HuH-7.5 (cell line): ENCODE measurements at regions not wholly inside any gene's neighbourhood (a gene's known extent, or its start where the extent isn't known, plus 50 kb on each side); places are given as distances from the start of the nearest gene placed in this dataset.

Experiments used
- DNase-seq: peaks from one replicate; pipeline ENCODE4 v3.0.0; 2011; ENCODE audit warnings: low spot score

- DNase-seq, result no peak
Observed at GRCh38 chr12:115017346-115017745, 333.4 kb upstream of the TBX3 start.

- DNase-seq, result no peak
Observed at GRCh38 chr12:115013236-115013981, 329.4 kb upstream of the TBX3 start.

- no peak for DNase-seq
Observed at GRCh38 chr12:115012861-115013235, 328.9 kb upstream of the TBX3 start.

GRCh38 chr12:115011703-115012102 lies 327.7 kb upstream of the TBX3 start:
- no peak for DNase-seq

GRCh38 chr12:115010324-115010995 lies 326.5 kb upstream of the TBX3 start:
- no peak for DNase-seq

- no peak for DNase-seq
Observed at GRCh38 chr12:115008929-115009328, 325.0 kb upstream of the TBX3 start.

- DNase-seq, result no peak
Observed at GRCh38 chr12:115004470-115005146, 320.6 kb upstream of the TBX3 start.

- no peak for DNase-seq
Observed at GRCh38 chr12:115002434-115002833, 318.5 kb upstream of the TBX3 start.

- DNase-seq, result no peak
Observed at GRCh38 chr12:115001571-115002180, 317.7 kb upstream of the TBX3 start.

GRCh38 chr12:115000038-115000437 lies 316.1 kb upstream of the TBX3 start:
- DNase-seq, result no peak

- no peak for DNase-seq
Observed at GRCh38 chr12:114998750-114999128, 314.8 kb upstream of the TBX3 start.

- no peak for DNase-seq
Observed at GRCh38 chr12:114998118-114998749, 314.3 kb upstream of the TBX3 start.

GRCh38 chr12:114996382-114996781 lies 312.4 kb upstream of the TBX3 start:
- DNase-seq, result no peak

GRCh38 chr12:114995891-114996290 lies 311.9 kb upstream of the TBX3 start:
- DNase-seq, result no peak

- no peak for DNase-seq
Observed at GRCh38 chr12:114993165-114993564, 309.2 kb upstream of the TBX3 start.

- no peak for DNase-seq
Observed at GRCh38 chr12:114992443-114992842, 308.5 kb upstream of the TBX3 start.

- DNase-seq, result no peak
Observed at GRCh38 chr12:114990381-114990780, 306.4 kb upstream of the TBX3 start.

GRCh38 chr12:114986849-114987248 lies 302.9 kb upstream of the TBX3 start:
- no peak for DNase-seq

- no peak for DNase-seq
Observed at GRCh38 chr12:114986178-114986714, 302.3 kb upstream of the TBX3 start.

GRCh38 chr12:114984634-114985061 lies 300.7 kb upstream of the TBX3 start:
- DNase-seq, result no peak

GRCh38 chr12:114982760-114983159 lies 298.8 kb upstream of the TBX3 start:
- DNase-seq, result no peak

GRCh38 chr12:114981036-114981435 lies 297.1 kb upstream of the TBX3 start:
- DNase-seq, result no peak
